H1 (cell line): ENCODE measurements at regions not wholly inside any gene's neighbourhood (a gene's known extent, or its start where the extent isn't known, plus 50 kb on each side); places are given as distances from the start of the nearest gene placed in this dataset.

Source experiments
- CREB1 ChIP-seq: IDR thresholded peaks from 2 replicates; pipeline ENCODE4 v1.6.1; 2012; ENCODE audit warnings: inconsistent platforms
- NRF1 ChIP-seq: IDR thresholded peaks from 2 replicates; pipeline ENCODE4 v1.6.1; 2011; ENCODE audit warnings: mild to moderate bottlenecking, low read depth, low read length, improper control_type of control experiment
- SP1 ChIP-seq: IDR thresholded peaks from 2 replicates; pipeline ENCODE4 v1.6.1; 2011; ENCODE audit warnings: low read depth, low read length
- TEAD4 ChIP-seq: IDR thresholded peaks from 2 replicates; pipeline ENCODE4 v1.6.1; 2012; ENCODE audit warnings: low read depth, low read length, inconsistent platforms, mixed read lengths
- TF ChIP-seq, protein P1 (sequence below), 3 experiments: IDR thresholded peaks; 1 replicate in 2 of 3; 2 replicates in 1 of 3; pipeline versions ENCODE4 v1.5.1 to v1.6.1; 2011; ENCODE audit warnings: low read length in 3 of 3, mild to moderate bottlenecking in 3 of 3, inconsistent platforms in 2 of 3, low read depth in 1 of 3, moderate library complexity in 1 of 3; ENCODE audit not compliant: insufficient read depth in 1 of 3; ENCODE audit errors: control extremely low read depth in 1 of 3
- TF ChIP-seq, protein P2 (sequence below): IDR thresholded peaks from 2 replicates; pipeline ENCODE4 v1.6.1; 2012; ENCODE audit warnings: inconsistent platforms

DNA sequence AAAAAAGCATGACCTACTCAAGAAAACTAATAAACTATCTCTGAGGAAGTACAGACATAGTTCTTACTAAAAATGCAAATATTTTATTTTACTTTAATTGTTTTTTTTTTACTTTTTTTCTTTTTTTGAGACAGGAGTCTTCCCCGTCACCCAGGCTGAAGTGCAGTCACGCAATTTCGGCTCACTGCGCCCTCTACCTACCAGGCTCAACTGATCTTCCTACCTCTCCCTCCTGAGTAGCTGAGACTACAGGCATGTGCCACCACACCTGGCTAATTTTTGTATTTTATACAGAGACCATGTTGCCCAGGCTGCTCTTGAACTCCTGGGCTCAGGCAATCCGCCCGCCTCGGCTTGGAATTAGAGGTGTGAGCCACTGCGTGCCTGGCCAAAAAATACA lies 1263.1 kb downstream of the KCNT2 start (continued):
- TF ChIP-seq, protein P1, sequence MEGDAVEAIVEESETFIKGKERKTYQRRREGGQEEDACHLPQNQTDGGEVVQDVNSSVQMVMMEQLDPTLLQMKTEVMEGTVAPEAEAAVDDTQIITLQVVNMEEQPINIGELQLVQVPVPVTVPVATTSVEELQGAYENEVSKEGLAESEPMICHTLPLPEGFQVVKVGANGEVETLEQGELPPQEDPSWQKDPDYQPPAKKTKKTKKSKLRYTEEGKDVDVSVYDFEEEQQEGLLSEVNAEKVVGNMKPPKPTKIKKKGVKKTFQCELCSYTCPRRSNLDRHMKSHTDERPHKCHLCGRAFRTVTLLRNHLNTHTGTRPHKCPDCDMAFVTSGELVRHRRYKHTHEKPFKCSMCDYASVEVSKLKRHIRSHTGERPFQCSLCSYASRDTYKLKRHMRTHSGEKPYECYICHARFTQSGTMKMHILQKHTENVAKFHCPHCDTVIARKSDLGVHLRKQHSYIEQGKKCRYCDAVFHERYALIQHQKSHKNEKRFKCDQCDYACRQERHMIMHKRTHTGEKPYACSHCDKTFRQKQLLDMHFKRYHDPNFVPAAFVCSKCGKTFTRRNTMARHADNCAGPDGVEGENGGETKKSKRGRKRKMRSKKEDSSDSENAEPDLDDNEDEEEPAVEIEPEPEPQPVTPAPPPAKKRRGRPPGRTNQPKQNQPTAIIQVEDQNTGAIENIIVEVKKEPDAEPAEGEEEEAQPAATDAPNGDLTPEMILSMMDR (IDR thresholded peaks at IDR 0.05; ENCODE audit: control extremely low read depth in 1 of 3, insufficient read depth in 1 of 3, low read depth in 1 of 3, low read length in 3 of 3) = peak; percentile 51 to 64 (median 55)
- no peak for TF ChIP-seq SP1
- 0 out of 2 replicates have a peak, but pooled peaks have one; percentile 15 for TF ChIP-seq CREB1
- no peak for TF ChIP-seq NRF1
- TF ChIP-seq, protein P2, sequence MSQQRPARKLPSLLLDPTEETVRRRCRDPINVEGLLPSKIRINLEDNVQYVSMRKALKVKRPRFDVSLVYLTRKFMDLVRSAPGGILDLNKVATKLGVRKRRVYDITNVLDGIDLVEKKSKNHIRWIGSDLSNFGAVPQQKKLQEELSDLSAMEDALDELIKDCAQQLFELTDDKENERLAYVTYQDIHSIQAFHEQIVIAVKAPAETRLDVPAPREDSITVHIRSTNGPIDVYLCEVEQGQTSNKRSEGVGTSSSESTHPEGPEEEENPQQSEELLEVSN = no peak
- no peak for TF ChIP-seq TEAD4
